A673 (cell line): ENCODE measurements at regions not wholly inside any gene's neighbourhood (a gene's known extent, or its start where the extent isn't known, plus 50 kb on each side); places are given as distances from the start of the nearest gene placed in this dataset.

Source experiments
- BruUV-seq: library from RNA; stranded (reverse); fragments of 400-500 nt; replicated peaks from 2 replicates; lab custom pipeline; 2021; lab: Mats Ljungman, UMichigan
- CTCF ChIA-PET: fragments of 300-600 bp; sonication (Branson Sonifier 250); formaldehyde crosslinking; loops from one replicate; lab custom pipeline; 2022; ENCODE audit warnings: antibody characterized with exemption; lab: Charles Lee
- POLR2A ChIA-PET: fragments of 300-600 bp; sonication (Branson Sonifier 250); formaldehyde crosslinking; loops from one replicate; lab custom pipeline; 2022; ENCODE audit warnings: antibody characterized with exemption; ENCODE audit not compliant: low non-redundant PET; lab: Charles Lee
- DNase-seq: peaks from one replicate; pipeline ENCODE4 v3.0.0-alpha.2; 2015; ENCODE audit warnings: low spot score
- H3K27ac ChIP-seq: fragments of 200-600 bp; sonication (generic); 2 replicates; pipeline ENCODE4 v1.5.1; 2016; ENCODE audit warnings: mixed run types, low read depth, mild to moderate bottlenecking, mixed read lengths, antibody characterized with exemption, low read length; ENCODE audit not compliant: poor library complexity, severe bottlenecking
- H3K27me3 ChIP-seq: fragments of 200-600 bp; sonication (generic); replicated peaks from 2 replicates; pipeline ENCODE4 v1.6.1; 2017; ENCODE audit warnings: mixed run types, low read depth, mild to moderate bottlenecking, mixed read lengths, antibody characterized with exemption, low read length; ENCODE audit not compliant: insufficient read depth, poor library complexity
- H3K36me3 ChIP-seq: fragments of 200-600 bp; sonication (generic); 2 replicates; pipeline ENCODE4 v1.6.1; 2016; ENCODE audit warnings: mixed run types, mild to moderate bottlenecking, mixed read lengths, antibody characterized with exemption, low read length; ENCODE audit not compliant: insufficient read depth, poor library complexity, severe bottlenecking
- H3K4me1 ChIP-seq: fragments of 200-600 bp; sonication (generic); 2 replicates; pipeline ENCODE4 v1.6.1; 2017; ENCODE audit warnings: mixed run types, mild to moderate bottlenecking, mixed read lengths, antibody characterized with exemption, low read length; ENCODE audit not compliant: insufficient read depth, poor library complexity, severe bottlenecking
- H3K4me3 ChIP-seq: fragments of 200-600 bp; sonication (generic); 2 replicates; pipeline ENCODE4 v1.5.1; 2016; ENCODE audit warnings: low read depth, mixed run types, mild to moderate bottlenecking, mixed read lengths, low read length; ENCODE audit not compliant: poor library complexity, severe bottlenecking
- H3K9me3 ChIP-seq: fragments of 200-600 bp; sonication (generic); 2 replicates; pipeline ENCODE4 v1.6.1; 2016; ENCODE audit warnings: mixed run types, low read depth, mild to moderate bottlenecking, mixed read lengths, antibody characterized with exemption, low read length; ENCODE audit not compliant: poor library complexity, severe bottlenecking
- EZH2 ChIP-seq: fragments of 200-600 bp; sonication (generic); IDR thresholded peaks from 2 replicates; pipeline ENCODE4 v1.6.1; 2017; ENCODE audit warnings: borderline replicate concordance, low read depth, mild to moderate bottlenecking, mixed read lengths, antibody characterized with exemption, low read length; ENCODE audit not compliant: poor library complexity, severe bottlenecking
- intact Hi-C: fragments of 100-400 bp; cut with micrococcal nuclease; formaldehyde crosslinking; loops from one replicate; pipeline ENCODE4 v1.10.0; 2022; ENCODE audit not compliant: unreplicated experiment
- TF ChIP-seq, protein P1 (sequence below): fragments of 300-800, 200-600 bp; sonication (generic); conservative IDR thresholded peaks from 2 replicates; pipeline ENCODE4 v1.5.1; 2017; ENCODE audit warnings: low read depth, mild to moderate bottlenecking, antibody characterized with exemption, low read length, moderate library complexity, mixed read lengths

DNA sequence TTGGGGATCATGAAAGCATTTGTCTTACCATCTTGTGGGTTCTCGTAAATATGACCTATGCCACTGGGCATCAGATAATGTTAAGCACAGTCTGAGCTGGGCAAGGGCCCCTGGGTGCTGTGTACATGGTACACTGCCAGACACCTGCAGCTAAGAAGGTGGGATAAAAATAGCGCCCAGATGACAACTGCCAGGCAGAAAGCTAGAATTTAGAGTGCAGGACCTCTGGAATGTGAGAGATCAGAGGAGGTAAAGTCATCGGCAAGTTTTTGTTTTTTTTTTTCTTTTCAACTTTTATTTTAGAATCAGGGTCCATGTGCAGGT, 53.8 kb upstream of the CYRIA start:
- Histone ChIP-seq H3K9me3 (no peaks in the 10 kb centered on the region), H3K4me1 (peaks cover 48% of the 10 kb centered on the region), H3K4me3 (no peak overlapping the region), H3K27me3 (no peaks in the 10 kb centered on the region), H3K36me3 (no peaks in the 10 kb centered on the region), H3K27ac (no peak overlapping the region)
- TF ChIP-seq, protein P1, sequence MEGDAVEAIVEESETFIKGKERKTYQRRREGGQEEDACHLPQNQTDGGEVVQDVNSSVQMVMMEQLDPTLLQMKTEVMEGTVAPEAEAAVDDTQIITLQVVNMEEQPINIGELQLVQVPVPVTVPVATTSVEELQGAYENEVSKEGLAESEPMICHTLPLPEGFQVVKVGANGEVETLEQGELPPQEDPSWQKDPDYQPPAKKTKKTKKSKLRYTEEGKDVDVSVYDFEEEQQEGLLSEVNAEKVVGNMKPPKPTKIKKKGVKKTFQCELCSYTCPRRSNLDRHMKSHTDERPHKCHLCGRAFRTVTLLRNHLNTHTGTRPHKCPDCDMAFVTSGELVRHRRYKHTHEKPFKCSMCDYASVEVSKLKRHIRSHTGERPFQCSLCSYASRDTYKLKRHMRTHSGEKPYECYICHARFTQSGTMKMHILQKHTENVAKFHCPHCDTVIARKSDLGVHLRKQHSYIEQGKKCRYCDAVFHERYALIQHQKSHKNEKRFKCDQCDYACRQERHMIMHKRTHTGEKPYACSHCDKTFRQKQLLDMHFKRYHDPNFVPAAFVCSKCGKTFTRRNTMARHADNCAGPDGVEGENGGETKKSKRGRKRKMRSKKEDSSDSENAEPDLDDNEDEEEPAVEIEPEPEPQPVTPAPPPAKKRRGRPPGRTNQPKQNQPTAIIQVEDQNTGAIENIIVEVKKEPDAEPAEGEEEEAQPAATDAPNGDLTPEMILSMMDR, result no peak
- TF ChIP-seq EZH2, result no peak
- CTCF ChIA-PET, result no interaction called here
- POLR2A ChIA-PET, result no interaction called here
- no TSS peak for BruUV-seq
- no peak for DNase-seq
- intact Hi-C loops, result no loop called here

DNA sequence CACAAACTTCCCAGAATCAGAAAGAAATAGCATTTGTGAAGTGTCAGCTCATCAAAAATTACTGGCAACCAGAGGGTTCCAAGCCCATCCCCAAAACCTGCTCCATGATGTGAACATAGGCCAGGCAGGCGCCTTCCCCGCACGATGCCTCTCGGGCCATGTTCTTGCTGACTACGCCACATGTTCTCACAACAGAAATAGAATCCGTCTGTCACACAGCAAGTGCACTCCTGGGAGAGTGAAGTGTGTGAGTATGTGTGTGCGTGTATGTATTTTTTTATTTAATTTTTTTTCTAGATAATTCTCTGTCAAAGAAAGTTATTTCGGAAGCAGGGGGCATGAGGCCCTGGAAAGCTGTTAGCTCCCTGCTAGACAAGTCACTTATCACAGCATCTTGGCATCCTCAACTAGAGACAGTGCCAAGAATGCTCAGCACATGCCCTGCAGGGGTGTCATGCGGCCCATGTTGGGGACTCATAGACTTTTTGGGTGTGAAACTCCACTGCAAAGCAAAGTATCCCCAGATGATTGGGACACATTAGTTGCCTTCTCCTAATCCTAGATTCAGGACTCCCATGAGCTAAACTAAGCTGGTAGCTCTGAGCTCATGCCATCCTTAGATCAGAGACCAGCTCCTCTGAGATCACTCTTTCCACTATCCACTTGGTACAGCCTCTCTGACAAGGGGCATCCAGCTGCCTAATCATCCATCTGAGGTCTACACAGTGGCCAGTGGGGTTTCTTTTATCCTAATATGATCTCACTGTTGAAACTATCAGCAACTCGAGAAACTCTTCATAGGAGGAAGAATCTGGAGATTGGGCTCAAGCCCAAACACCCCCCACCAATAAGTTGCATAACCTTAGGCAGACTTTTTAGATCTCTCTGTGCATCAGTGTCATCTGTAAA, 53.2 kb upstream of the CYRIA start:
- H3K27me3 ChIP-seq, result no peaks in the 10 kb centered on the region
- no peak overlapping the region for H3K4me3 ChIP-seq
- TF ChIP-seq, protein P1, result no peak
- TF ChIP-seq EZH2, result no peak
- CTCF ChIA-PET, result no interaction called here
- H3K4me1 ChIP-seq, result peaks cover 43% of the 10 kb centered on the region
- H3K27ac ChIP-seq, result no peak overlapping the region
- POLR2A ChIA-PET, result interaction anchor here (0.7 kb wide), 1 partner anchor 258 kb away, joined by 3 read pairs; no protein-coding TSS in a partner anchor
- no peaks in the 10 kb centered on the region for H3K9me3 ChIP-seq
- H3K36me3 ChIP-seq, result no peaks in the 10 kb centered on the region
- DNase-seq, result no peak
- intact Hi-C loops, result no loop called here
- BruUV-seq, result no TSS peak

DNA sequence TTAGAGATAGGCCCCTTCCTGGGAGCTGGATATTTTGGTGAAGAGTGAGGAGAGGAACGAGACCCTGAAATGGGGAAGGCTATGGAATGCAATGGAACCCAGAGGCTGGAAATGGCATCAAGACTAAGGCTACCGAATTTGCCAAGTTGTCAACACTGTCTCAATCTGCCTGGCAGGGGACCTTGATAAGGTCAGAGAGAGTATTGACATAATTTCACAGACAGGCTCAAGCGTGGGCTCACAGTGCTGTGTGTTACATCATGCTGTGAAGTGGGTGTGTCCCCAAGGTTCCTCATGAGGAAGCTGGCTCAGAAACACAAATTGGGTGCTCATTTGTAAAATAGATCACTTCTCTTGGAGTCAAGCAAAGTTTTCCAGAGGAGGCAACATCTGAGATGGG, 51.8 kb upstream of the CYRIA start:
- BruUV-seq, result no TSS peak
- TF ChIP-seq, protein P1, result no peak
- TF ChIP-seq EZH2, result no peak
- POLR2A ChIA-PET, result no interaction called here

More for the DNA sequence above, 51.8 kb upstream of the CYRIA start:
- Histone ChIP-seq H3K9me3 (no peaks in the 10 kb centered on the region), H3K4me1 (peaks cover 52% of the 10 kb centered on the region), H3K36me3 (no peaks in the 10 kb centered on the region), H3K27ac (peak overlapping the region; percentile 10), H3K27me3 (no peaks in the 10 kb centered on the region), H3K4me3 (no peak overlapping the region)
- intact Hi-C loops, result no loop called here
- DNase-seq, result peak; percentile 39
- CTCF ChIA-PET, result no interaction called here
